Kidney tubule cell (primary cell): ENCODE measurements at regions not wholly inside any gene's neighbourhood (a gene's known extent, or its start where the extent isn't known, plus 50 kb on each side); places are given as distances from the start of the nearest gene placed in this dataset.
A peak's percentile ranks its signal among the peaks of the same experiment; 100 is the strongest.
"Not testable (repeated sequence)": the region's sequence is repeated elsewhere in the genome, so short reads cannot be mapped to it uniquely, and the experiment has no call there.

Experiments used
- DNase-seq: peaks from one replicate; pipeline ENCODE4 v3.0.0-alpha.2; 2018; ENCODE audit warnings: low spot score

DNA sequence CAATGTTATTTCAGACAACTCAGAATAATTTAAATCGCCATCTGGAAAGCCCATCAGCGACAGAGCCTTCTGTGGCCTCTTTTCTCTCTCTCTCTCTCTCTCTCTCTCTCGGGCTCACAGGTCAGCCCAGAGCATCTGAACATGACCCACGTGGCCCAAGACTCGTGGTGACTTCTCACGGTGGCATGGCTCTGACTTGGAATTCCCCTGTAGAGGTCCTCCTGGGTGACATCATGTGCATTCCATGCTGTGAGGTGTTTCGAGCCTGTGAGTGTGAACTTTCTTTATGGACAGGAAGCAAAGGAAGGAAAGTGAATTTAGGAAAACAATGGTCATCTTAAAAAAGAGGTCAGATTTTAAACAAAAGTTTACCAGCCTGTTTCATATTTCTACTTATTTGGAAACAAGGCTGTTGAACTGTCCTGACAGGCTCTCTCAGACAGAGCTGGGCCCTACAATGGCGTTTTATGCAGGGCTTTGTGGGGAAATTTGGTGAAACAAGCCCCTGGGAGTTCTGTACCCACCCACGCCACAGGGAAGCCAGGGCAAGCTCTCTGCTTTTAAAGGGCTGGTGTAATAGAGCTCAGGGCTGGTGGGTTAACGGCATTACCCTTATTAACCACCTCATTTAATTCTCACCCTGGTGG lies 359.7 kb upstream of the ZNF32 start:
- DNase-seq: peak; percentile 99

- peak; percentile 78 for DNase-seq
These were observed 358.1 kb upstream of the ZNF32 start for GRCh38 chr10:44006771-44007170.

GRCh38 chr10:44005788-44006099 lies 357.1 kb upstream of the ZNF32 start:
- no peak for DNase-seq

DNA sequence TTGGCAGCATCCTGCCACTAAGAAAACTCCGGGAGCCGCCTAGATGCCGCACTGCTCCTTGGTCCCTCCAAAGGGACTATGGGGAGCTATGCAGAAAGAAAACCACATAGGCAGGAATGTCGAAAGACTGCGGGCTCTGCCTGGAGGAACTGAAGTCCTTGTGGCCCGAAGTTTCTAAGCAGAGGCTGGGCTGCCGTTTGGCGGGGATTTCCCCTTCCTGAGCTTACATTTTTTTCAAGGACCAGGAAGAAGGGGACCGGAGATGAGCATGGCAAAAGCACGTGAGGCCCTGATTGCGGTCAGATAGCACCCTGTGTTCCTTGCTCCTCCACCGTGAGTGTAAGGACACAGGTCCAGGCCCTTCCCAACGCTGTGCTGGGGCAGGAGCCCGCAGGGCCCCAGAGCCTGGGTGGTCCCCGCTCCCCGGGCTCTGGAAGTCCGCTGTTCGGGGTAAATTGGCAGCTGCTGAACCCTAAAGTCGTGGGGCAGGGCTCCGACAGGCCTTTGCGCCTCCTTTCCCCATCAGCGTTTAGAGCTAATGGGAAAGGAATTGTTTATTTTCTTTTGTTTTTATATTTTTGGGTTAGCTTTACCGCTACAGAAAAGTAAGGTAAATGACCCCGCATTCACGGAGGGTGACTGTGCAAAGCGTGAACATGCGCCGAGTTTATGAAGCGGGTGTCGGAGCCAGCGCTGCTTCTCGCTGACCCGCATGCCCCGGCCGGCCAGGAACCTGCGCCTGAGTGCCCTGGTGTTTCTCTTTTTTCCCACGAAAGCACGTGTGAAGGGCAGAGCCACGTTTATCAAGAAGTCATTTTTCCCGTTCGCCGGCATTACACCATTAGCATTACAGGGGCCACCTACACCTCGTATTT lies 356.5 kb upstream of the ZNF32 start:
- no peak for DNase-seq

DNA sequence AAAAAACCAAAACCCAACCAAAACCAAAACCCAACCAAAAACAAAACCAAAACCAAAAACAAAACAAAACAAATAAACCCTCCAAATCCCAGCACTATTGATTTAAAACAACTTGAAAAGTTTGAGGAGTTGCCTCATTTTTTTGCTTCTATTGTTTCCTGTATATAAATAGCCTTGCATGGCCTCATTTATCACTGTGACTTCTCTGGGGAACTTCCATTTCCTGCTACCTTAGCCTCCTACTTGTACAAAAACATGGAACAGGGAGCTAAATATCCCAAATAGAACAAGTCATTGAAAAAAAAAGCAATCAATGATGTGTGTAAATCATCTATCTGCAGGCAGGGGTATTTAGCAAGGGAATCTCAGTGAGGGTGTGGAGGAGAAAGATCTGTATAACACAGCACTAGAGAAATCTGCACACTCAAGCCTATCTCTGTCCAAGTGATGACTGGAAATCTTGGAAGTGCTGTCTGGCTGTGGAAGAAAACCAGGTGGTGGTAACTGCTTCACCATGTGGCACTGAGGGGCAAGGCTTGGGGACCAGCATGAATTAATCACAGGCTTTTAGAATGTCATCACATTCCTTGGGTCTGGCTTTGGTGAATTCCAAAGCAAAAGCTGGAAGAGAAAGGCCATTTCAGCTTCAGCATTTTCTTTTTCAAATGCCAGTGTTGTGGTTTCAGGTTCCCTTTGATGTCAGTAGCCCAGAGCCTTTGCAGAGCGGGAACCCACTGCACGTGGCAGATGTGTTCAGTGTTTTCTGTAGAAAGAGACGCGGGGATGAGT lies 349.5 kb upstream of the ZNF32 start:
- DNase-seq: no peak

DNA sequence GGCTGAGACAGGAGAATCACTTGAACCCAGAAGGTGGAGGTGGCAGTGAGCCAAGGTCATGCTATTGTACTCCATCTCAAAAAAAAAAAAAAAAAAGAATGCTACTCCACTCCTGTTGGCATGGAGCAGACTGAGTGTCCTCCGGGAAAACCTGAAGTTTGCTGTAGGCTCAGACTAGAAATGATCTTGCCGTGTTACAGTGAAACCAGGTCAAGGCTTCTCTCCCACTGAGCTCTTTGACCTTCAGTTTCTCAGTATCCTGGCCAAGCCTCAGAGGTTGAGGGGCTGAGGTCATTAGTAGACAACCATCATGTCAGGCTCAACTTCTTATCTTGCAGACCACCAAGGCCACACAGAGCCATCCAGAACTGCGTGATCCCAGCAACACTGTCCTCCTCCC lies 348.6 kb upstream of the ZNF32 start:
- no peak for DNase-seq

DNA sequence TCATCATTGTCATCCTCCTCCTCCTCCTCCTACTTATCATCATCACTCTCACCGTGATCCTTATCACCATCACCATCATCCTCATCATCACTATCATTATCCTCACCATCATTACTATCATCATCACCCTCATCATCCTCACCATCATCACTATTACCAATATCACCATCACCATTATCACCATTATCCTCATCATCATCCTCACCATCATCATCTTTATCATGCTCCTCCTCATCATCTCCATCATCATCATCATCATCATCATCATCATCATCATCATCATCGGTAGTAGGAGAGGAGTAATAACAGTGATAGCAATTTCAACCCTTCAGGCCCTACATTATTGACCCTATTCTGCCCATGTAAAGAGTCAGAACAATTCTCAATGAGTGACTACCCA lies 345.9 kb upstream of the ZNF32 start:
- DNase-seq: no peak

GRCh38 chr10:43992816-43993215 lies 344.1 kb upstream of the ZNF32 start:
- DNase-seq: not testable (repeated sequence)

- DNase-seq: no peak
These were observed 337.7 kb upstream of the ZNF32 start for GRCh38 chr10:43986374-43986773.

DNA sequence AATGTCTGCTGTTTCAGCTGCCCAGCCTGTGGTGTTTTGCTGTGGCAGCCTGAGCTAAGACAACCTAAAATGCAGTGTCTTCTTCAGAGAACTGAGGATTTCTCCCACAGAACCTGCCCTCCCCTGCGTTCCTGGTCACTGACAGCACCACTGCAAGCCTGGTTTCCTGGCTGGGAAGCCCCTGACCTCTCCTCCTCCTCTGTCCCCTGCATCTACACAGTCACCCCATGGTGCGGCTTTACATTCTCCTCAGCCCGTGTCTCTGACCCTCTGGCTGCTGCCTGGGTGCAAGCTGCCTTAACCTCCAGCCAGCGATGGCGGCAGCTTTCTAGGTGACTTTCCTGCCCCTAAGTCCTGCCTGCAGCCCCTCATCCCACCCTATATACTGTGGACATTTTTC lies 337.3 kb upstream of the ZNF32 start:
- DNase-seq: no peak

- DNase-seq: no peak
These were observed 335.2 kb upstream of the ZNF32 start for GRCh38 chr10:43983856-43984271.

DNA sequence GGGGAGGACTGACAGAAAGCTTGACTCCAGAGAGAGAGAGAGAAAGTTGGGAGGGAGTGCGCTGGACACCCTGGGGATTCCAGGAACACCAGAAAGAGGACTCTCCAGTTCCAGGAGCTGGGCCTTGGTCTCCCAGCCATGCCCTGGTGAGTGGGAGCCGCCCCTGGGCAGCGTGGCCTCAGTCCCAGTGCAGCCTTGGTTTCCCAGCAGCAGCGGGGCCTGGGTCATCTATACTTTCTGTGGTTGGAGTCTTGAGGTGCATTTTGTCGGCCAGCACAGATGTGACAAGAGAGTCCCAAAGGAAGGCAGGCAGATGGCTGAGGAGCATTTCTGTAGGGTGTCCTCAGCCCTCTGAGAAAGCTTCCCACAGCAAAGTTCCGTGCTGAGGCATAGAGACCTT lies 334.7 kb upstream of the ZNF32 start:
- no peak for DNase-seq

DNA sequence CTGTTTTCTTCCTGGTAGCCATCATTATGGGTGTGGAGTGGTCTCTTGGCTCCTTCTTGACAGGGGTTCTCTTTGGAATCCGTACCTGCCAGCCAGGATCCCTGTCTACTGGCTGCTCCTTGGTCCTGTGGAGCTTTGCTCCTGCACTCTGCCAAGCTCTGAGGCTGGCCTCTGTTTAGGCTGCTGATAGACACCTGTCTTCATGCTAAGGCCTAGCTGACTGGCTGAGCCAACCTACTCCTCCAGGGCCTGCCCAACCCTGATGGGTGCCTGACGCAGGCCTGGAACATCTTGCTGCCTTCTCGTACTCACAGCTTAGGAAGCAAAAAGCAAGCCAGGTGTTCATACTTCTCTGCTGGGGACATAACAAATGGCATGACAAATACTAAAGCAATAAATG lies 333.6 kb upstream of the ZNF32 start:
- no peak for DNase-seq

- no peak for DNase-seq
These were observed 333.0 kb upstream of the ZNF32 start for GRCh38 chr10:43981696-43982095.

- DNase-seq: peak; percentile 40
These were observed 332.6 kb upstream of the ZNF32 start for GRCh38 chr10:43981232-43981631.

DNA sequence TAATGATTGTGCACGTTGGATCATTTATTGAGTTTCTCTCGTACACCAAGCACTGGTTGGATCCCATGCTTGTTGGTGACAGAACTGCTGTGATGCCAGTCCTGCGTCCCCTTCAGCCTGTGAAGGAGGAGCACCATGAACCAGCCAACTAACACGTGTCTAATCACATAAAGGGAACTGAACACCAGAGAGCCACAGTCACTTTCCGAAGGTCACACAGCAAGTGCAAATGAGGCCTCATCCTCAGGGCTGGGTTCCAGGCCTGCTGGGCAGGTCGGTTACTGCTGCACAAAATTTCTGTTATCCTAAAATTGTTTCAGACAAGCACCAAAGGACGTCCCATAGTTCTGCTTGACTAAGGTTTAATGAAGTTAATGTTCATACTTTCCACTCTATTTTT lies 332.0 kb upstream of the ZNF32 start:
- DNase-seq: no peak

- no peak for DNase-seq
These were observed 331.6 kb upstream of the ZNF32 start for GRCh38 chr10:43980313-43980712.

DNA sequence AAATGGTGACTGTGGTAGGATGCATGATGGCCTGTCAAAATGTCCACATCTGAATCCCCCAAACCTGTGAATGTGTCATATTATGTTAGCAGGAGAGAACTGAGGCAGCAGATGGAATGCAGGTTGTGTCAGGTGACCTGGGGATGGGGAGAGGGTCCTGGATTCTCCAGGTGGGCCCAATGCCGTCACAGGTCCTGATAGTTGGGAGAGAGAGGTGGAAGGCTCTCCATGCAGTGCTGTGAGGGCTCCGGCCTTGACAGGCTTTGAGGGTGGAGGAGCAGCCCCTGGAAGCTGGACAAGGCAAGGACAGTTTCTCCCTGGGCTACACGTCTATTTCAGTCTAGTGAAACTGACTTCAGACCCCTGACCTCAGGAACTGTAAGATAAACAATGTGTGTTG lies 330.9 kb upstream of the ZNF32 start:
- DNase-seq: no peak

- DNase-seq: no peak
These were observed 330.3 kb upstream of the ZNF32 start for GRCh38 chr10:43978936-43979335.

DNA sequence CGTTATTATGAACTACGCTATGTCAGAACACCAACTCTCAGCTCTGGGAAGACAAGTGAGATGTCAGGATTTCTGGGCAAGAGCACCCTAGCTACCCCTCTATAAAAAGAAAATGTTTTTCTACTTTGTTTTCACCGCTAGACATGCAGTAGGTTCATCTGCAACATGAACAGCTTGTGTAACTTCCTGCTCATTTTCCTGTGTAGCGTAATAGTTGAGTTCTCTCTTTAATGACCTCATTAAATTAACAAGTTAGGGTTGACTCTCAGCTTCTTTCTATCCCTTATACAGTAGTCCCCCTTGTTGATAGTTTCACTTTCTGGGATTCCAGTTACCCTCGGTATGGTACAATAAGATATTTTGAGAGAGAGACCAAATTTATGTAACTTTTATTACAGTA lies 329.4 kb upstream of the ZNF32 start:
- no peak for DNase-seq

GRCh38 chr10:43976292-43976691 lies 327.6 kb upstream of the ZNF32 start:
- DNase-seq: no peak

DNA sequence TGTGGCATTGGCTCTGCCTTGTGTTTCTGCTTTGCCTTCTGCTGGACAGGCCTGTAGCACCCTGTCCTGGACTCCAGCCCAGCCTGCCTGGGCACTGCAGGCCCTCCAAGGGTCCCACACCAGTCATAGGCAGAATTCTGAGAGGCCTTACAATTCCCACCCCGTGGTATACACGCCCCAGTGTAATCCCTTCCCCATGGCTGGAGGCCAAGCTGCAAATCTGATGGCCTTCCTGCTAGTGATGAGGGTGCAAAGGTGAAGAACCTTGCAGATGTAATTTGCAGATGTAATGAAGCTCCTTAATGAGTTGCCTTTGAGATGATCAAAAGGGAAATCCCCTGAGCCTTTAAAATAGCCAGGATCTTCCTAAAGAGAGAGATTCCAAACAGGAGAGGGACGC lies 325.1 kb upstream of the ZNF32 start:
- DNase-seq: no peak
